IMR-90 (cell line): ENCODE measurements at regions not wholly inside any gene's neighbourhood (a gene's known extent, or its start where the extent isn't known, plus 50 kb on each side); places are given as distances from the start of the nearest gene placed in this dataset.

Experiments used
- BHLHE40 ChIP-seq: fragments of 150-350 bp; IDR thresholded peaks from 2 replicates; pipeline ENCODE4 v1.6.1; 2016; ENCODE audit warnings: mild to moderate bottlenecking, low read depth, low read length
- CHD1 ChIP-seq: IDR thresholded peaks from 2 replicates; pipeline ENCODE4 v1.6.1; 2012; ENCODE audit warnings: low read depth, low read length, improper control_type of control experiment
- CTCF ChIP-seq: conservative IDR thresholded peaks from 2 replicates; pipeline ENCODE4 v1.5.1; 2012; ENCODE audit warnings: mild to moderate bottlenecking, low read depth, low read length, improper control_type of control experiment
- ELK1 ChIP-seq: fragments of 150-350 bp; IDR thresholded peaks from 2 replicates; pipeline ENCODE4 v1.6.1; 2016; ENCODE audit warnings: low read depth, mild to moderate bottlenecking, low read length, moderate library complexity, borderline replicate concordance
- MAFK ChIP-seq: IDR thresholded peaks from 2 replicates; pipeline ENCODE4 v1.6.1; 2012; ENCODE audit warnings: low read depth, low read length, improper control_type of control experiment
- MXI1 ChIP-seq: IDR thresholded peaks from 2 replicates; pipeline ENCODE4 v1.6.1; 2012; ENCODE audit warnings: low read depth, mild to moderate bottlenecking, low read length, moderate library complexity, borderline replicate concordance
- POLR2A ChIP-seq: IDR thresholded peaks from 2 replicates; pipeline ENCODE4 v1.6.1; 2012; ENCODE audit warnings: mild to moderate bottlenecking, low read depth, low read length
- RAD21 ChIP-seq: IDR thresholded peaks from 2 replicates; pipeline ENCODE4 v1.6.1; 2012; ENCODE audit warnings: low read length, improper control_type of control experiment
- RCOR1 ChIP-seq: IDR thresholded peaks from 2 replicates; pipeline ENCODE4 v1.6.1; 2012; ENCODE audit warnings: mild to moderate bottlenecking, low read length, improper control_type of control experiment; ENCODE audit not compliant: insufficient replicate concordance
- RFX5 ChIP-seq: IDR thresholded peaks from 2 replicates; pipeline ENCODE4 v1.8.0; 2012; ENCODE audit warnings: low read depth, mild to moderate bottlenecking, low read length, moderate library complexity
- SMC3 ChIP-seq: fragments of 150-350 bp; IDR thresholded peaks from 2 replicates; pipeline ENCODE4 v1.6.1; 2016; ENCODE audit warnings: low read depth, mild to moderate bottlenecking, antibody characterized with exemption, low read length, moderate library complexity
- USF2 ChIP-seq: fragments of 150-350 bp; IDR thresholded peaks from 2 replicates; pipeline ENCODE4 v1.6.1; 2017; ENCODE audit warnings: mild to moderate bottlenecking, antibody characterized with exemption, low read length, low read depth

- TF ChIP-seq POLR2A (no peak), CTCF (no peak), CHD1 (no peak), RAD21 (no peak), MAFK (0 out of 2 replicates have a peak, but pooled peaks have one; percentile 6), USF2 (no peak), SMC3 (0 out of 2 replicates have a peak, but pooled peaks have one; percentile 13), RFX5 (no peak), ELK1 (no peak), BHLHE40 (peak; percentile 98), RCOR1 (peak; percentile 76), MXI1 (no peak)
These were observed 64.8 kb downstream of the NAV1 start for GRCh38 chr1:201603613-201604232.
